ENCODE measurements at regions not wholly inside any gene's neighbourhood (a gene's known extent, or its start where the extent isn't known, plus 50 kb on each side); places are given as distances from the start of the nearest gene placed in this dataset.

- DNase-seq: no peak
These were observed 114.1 kb downstream of the ICOS start for GRCh38 chr2:204050681-204051080.

DNA sequence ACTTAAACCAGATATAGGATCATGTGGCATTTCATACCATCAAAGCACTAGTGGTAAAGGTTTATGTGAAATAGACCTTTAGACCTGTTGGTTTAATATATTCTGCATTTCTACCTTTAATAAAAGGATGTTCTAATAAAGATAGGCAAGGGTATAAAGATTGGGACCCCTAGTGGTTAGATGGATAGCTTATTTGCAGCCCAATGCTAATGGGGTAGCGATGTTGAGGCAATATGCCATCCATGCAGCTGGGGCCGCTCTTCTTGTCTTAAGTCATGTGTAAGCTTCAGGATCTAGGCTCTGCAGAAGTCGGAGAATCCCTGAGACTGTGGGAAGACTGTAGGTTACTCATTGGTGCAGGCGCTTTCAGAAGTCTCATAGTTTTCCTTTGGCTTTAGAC lies 114.9 kb downstream of the ICOS start:
- no peak for DNase-seq

DNA sequence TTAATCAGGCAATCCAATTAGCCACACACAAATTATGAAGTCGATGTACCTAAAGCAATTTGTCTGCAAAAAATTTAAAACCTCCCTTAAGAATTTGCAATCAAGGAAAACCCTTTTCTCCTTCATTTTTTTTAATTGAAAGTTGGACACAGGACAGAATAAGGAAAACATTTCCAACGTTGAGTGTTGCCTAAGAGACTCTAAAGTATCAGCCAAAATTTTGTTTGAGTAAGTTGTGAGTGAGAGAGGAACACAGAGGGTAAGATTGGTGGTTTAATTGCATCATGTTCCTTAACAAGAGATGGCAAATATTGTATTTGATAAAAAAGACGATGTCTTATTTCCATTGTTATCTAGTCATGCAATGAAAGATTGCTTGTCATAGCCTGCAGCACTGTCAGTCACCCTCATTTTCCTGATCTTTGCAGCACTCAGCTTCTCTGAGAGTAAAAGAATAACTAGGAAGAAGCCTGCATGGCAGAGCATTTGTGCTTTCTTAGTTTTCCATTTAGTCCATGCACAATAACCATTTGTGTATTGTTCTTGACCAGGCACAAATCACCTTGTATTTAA lies 115.5 kb downstream of the ICOS start:
- no peak for DNase-seq

DNA sequence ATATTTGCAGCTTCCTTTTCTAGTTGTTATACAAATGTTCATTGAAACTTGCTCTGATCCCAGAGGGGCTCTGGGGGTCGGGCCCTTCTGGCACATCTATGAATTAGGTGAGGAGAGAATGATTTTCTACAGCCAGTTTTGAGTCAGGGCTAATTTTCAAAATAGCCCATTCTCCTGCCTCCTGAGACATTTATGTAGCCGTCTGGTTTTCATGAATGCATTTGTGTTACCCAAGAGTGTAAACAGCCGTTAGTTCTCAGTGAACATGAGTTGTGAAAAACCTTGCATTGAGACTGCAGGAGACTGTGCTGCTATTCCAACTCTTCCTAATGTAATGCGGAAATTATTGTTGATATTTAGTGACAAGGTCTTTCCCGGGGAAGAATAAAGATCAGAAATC lies 122.5 kb downstream of the ICOS start:
- no peak for DNase-seq

DNA sequence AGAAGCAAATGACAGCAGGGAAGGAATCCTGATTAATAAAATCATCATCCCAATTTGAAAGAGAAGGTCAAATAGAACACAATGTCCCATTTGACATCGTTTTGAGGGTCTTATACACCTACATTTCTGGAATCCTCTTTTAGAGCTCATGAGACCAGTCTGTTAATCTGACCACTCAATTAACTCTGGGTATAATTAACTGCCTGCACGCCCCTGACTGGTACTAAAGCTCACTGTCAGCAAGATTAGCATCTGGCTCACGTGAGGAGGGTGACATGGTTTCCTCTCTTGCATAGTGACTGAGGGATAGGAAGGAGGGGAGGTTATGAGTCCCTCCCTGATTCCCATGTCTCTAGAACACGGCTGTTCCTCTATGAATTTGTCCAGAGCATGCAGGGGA lies 124.3 kb downstream of the ICOS start:
- no peak for DNase-seq

DNA sequence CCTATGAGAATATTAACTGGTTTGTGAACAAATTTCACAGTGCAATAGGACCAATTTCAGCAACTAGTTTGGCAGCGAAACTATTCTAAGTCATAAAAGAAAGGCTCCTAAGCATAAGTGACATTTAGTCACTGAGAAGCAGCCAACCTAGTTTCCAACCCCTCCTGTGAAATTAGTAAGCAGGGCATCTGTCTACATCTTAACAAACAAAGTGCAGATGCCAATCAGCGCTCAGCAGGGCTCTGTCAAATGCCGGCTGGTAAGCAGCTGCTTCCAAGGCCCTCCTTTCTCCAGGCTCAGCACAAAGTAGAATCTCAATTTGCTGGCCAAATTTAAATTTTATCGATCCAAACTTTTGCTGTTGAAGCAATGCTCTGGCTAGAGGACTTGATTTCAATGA lies 124.7 kb downstream of the ICOS start:
- no peak for DNase-seq

- DNase-seq: no peak
These were observed 127.6 kb downstream of the ICOS start for GRCh38 chr2:204064119-204064518.

GRCh38 chr2:204065566-204065965 lies 129.0 kb downstream of the ICOS start:
- no peak for DNase-seq

- DNase-seq: no peak
These were observed 129.5 kb downstream of the ICOS start for GRCh38 chr2:204066051-204066450.

DNA sequence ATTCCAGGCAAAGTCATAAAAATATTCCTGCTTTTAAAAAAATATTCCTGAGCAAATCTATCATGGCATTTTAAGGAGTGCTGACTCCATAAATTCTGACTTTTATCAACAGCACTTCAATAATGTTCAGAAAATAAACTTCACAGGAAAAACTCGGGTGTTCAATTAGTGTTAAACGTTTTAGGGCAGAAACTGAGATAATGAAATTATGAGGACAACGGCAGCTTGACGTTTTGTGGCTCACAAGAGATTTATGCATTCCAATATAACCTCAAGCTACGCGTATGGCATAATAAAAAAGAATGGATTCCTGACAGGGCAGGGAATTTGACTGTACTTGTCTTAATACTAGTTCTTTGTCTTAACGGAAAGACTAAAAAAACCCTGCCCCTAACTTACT lies 133.2 kb downstream of the ICOS start:
- DNase-seq: no peak

DNA sequence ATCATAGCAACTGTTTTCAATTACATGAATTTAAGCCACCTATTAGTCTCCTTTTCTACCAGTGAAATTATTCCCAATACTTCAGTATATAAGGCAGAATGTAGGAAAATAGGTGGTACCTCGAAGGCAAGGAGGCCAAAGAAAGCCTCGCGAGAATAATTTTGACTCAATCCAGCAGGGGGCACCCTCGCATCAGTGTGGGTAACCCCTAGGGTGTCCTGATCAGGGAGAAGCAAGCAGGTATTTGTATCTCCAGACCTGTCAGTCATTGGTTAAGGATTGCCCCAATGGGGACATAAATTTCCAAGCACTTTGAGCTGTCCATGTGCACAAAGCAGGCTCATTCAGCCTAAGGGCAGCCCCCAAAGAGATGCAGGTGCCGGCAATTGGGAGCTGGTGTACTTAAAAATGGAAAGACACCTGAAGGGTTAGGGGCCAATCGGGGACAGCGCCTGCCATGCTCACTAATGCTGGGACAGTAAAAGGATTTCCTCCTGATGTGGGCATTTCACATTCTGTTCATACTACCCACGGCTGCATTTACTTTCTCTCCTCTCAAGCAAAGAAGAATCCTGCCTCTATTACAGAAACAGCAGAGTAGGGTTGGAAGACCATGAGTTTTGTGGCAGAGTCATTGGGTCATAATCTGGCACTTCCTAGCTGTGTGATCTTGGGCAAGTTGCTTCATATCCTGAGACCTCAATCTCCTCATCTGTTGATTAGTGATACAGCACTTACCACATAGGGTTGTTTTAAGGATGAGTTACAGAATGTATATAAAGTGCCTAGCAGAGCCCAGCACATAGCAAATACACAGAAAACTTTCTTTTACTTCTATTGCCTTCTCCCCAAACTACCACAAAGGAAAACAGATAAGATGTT lies 136.1 kb downstream of the ICOS start:
- DNase-seq: peak in 1 of 2 experiments; percentile 3

GRCh38 chr2:204074456-204074855 lies 137.9 kb downstream of the ICOS start:
- no peak for DNase-seq

DNA sequence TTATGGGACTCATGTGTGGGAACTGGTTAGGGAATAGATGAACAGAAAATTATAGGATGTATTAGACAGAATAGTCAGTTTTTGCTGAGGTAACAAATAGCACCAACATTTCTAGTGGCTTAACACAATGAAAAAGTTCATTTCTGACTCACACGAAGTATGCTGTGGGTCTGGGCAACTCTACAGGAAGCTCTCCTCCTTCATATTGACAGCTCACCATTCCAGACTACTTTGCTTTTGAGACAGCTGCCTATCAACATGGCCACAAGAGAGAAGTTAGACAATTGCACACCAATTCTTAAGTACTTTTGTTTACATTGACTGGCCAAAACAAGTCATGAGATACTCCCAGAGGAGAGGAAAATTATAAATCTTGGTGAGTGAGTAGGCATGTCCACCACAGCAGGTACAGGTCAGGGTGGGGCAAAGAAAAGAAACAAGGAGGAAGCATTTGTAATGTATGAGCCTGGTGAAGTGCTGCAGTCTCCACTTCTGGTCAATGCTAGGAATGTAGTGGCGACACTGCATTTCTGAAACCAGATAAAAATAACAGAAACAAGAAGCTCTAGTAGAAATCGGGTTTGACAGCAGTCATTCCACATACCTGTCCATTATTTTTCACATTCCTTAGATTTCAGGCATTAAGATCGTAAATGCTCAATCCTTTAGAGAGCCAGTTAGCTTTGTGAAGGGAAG lies 141.6 kb downstream of the ICOS start:
- no peak for DNase-seq

- no peak for DNase-seq
These were observed 145.2 kb downstream of the ICOS start for GRCh38 chr2:204081487-204082425.

DNA sequence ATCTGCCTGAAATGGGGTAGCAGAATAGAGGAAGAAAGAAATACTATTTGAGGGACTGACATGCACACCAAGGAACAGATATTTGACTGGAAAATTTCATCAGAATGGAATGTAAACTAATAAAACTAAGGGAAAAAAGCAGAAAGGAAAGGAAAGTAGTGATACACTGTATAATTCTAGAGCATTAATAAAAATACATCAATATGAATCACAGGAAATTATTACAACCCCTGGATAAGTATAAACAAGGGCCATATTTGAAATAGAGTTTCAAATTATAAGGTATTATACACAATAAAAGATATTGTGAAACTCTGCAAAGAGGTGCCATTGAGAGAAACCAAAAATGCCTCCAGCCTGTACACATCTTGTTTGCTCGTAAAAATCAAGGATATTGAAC lies 149.6 kb downstream of the ICOS start:
- DNase-seq: no peak

DNA sequence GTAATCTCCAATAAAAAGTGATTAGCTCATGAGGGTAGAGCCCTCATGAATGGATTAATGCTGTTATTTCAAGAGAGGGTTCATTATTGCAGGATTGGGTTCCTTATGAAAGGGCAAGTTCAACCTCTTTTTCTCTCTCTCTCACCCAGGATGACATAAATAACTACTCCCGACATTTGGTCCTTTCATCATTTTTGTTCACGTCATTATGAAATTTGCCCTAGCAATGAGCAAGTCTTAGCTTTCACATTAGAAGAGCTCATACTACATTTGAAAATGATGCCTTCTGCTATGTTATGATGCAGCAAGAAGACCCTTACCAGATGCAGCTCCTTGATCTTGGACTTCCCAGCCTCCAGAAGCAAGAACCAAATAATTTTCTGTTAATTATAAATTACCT lies 152.5 kb downstream of the ICOS start:
- DNase-seq: no peak

GRCh38 chr2:204089574-204089973 lies 153.0 kb downstream of the ICOS start:
- DNase-seq: no peak

DNA sequence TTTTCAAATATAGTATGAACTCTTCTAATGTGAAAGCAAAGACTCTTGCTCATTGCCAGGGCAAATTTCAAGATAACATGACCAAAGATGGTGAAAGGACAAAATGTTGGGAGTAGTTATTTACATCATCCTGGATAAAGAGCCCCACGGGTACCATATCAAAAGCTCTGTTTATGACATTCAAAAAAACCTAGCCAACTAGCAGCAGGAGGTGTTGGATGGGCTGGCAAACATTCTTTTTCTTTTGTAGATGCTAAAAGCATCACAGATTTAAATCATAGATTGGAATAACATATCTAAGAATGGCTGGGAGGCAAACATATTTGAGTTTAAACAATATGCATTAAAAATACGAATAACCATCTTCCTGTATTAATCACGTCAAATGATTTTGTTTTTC lies 153.5 kb downstream of the ICOS start:
- no peak for DNase-seq

GRCh38 chr2:204104811-204105210 lies 168.2 kb downstream of the ICOS start:
- no peak for DNase-seq

- peak in 1 of 2 experiments; percentile 11 for DNase-seq
These were observed 171.8 kb downstream of the ICOS start for GRCh38 chr2:204108330-204108751.

- DNase-seq: no peak
These were observed 172.3 kb downstream of the ICOS start for GRCh38 chr2:204108781-204109295.

- DNase-seq: no peak
These were observed 173.1 kb downstream of the ICOS start for GRCh38 chr2:204109681-204110080.

GRCh38 chr2:204110338-204110741 lies 173.8 kb downstream of the ICOS start:
- no peak for DNase-seq
